Lower lobe of right lung (tissue), 2 donors: ENCODE measurements at regions not wholly inside any gene's neighbourhood (a gene's known extent, or its start where the extent isn't known, plus 50 kb on each side); places are given as distances from the start of the nearest gene placed in this dataset.

Source experiments
- ATAC-seq, 2 donors: fragments of 200-7000 bp; cut with Tn5 transposase; one replicate each; pipeline ENCODE4 v1.9.1; 2020 to 2022; ENCODE audit warnings: mild to moderate bottlenecking in 2 of 2, moderate library complexity in 2 of 2
- DNase-seq: peaks from one replicate; pipeline ENCODE4 v3.0.0-alpha.2; 2020
- H3K27ac ChIP-seq: fragments of 200-600 bp; one replicate; pipeline ENCODE4 v1.8.0; 2022
- H3K27me3 ChIP-seq: fragments of 200-600 bp; one replicate; pipeline ENCODE4 v1.8.0; 2022; ENCODE audit warnings: low read depth
- H3K36me3 ChIP-seq: fragments of 200-600 bp; one replicate; pipeline ENCODE4 v1.8.0; 2022; ENCODE audit warnings: mild to moderate bottlenecking
- H3K4me1 ChIP-seq: fragments of 200-600 bp; one replicate; pipeline ENCODE4 v1.8.0; 2022
- H3K4me3 ChIP-seq: fragments of 200-600 bp; one replicate; pipeline ENCODE4 v1.8.0; 2022; ENCODE audit warnings: mild to moderate bottlenecking
- H3K9me3 ChIP-seq: fragments of 200-600 bp; one replicate; pipeline ENCODE4 v1.8.0; 2022
- intact Hi-C: fragments of 100-400 bp; cut with DNase I; formaldehyde crosslinking; loops from one replicate; pipeline ENCODE4 v1.11.0; 2022
- TF ChIP-seq, protein P1 (sequence below): fragments of 200-600 bp; IDR thresholded peaks from one replicate; pipeline ENCODE4 v1.8.0; 2022; ENCODE audit warnings: antibody characterized with exemption, mild to moderate bottlenecking
- donor health status: DM: no; HTN: yes; CAD: no; lungs with severe emphysema.

DNA sequence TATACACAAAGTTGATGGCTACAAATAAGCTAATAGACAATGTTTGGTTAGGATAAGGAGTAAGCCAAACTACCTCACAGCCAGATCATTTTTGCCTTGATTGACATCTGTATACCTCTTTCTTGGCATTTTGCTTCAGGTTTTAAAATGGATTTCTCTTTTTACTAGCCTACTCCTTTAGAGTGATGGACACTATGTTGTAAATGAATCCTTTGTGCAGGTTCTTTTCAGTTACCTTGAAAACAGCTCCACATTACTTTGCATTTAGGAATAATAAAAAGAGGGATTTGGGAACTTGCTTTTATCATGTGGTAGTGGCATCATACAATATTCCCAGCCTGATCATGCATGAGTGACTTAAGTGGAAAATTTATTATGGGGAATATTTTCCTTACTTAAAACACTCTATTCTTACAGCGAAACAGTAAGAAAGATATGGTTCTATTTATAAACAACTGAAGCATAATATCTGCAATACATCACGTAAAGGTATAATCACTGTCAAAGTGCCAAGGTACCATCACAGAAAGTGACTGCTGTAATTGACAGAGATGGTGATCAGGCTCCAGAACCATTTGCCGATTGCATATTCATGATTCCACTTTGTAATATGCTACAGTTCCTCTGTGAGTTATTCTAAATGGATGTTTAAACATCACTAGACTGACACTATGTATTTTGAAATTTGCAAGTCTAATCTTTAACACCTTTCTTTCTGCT, 327.0 kb downstream of the DMRTA1 start:
- no peaks in the 10 kb centered on the region for H3K9me3 ChIP-seq
- TF ChIP-seq, protein P1, sequence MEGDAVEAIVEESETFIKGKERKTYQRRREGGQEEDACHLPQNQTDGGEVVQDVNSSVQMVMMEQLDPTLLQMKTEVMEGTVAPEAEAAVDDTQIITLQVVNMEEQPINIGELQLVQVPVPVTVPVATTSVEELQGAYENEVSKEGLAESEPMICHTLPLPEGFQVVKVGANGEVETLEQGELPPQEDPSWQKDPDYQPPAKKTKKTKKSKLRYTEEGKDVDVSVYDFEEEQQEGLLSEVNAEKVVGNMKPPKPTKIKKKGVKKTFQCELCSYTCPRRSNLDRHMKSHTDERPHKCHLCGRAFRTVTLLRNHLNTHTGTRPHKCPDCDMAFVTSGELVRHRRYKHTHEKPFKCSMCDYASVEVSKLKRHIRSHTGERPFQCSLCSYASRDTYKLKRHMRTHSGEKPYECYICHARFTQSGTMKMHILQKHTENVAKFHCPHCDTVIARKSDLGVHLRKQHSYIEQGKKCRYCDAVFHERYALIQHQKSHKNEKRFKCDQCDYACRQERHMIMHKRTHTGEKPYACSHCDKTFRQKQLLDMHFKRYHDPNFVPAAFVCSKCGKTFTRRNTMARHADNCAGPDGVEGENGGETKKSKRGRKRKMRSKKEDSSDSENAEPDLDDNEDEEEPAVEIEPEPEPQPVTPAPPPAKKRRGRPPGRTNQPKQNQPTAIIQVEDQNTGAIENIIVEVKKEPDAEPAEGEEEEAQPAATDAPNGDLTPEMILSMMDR = no peak
- no peaks in the 10 kb centered on the region for H3K27me3 ChIP-seq
- ATAC-seq (no peak), DNase-seq (no peak)
- no peak overlapping the region for H3K27ac ChIP-seq
- intact Hi-C loops = no loop called here
- H3K36me3 ChIP-seq = no peaks in the 10 kb centered on the region
- H3K4me1 ChIP-seq = no peaks in the 10 kb centered on the region
- no peak overlapping the region for H3K4me3 ChIP-seq

- ATAC-seq (no peak), DNase-seq (no peak)
- Histone ChIP-seq H3K36me3 (no peaks in the 10 kb centered on the region), H3K4me3 (no peak overlapping the region), H3K4me1 (no peaks in the 10 kb centered on the region), H3K27ac (no peak overlapping the region), H3K9me3 (no peaks in the 10 kb centered on the region), H3K27me3 (no peaks in the 10 kb centered on the region)
- intact Hi-C loops = no loop called here
- TF ChIP-seq, protein P1 = no peak
Measured at GRCh38 chr9:22790329-22790728, 343.7 kb downstream of the DMRTA1 start.

GRCh38 chr9:22808876-22809275, 362.3 kb downstream of the DMRTA1 start:
- peaks cover 3% of the 10 kb centered on the region for H3K9me3 ChIP-seq
- no peaks in the 10 kb centered on the region for H3K36me3 ChIP-seq
- ATAC-seq = no peak
- H3K4me3 ChIP-seq = no peak overlapping the region
- no peak for DNase-seq
- TF ChIP-seq, protein P1 = no peak
- H3K27ac ChIP-seq = no peak overlapping the region
- no peaks in the 10 kb centered on the region for H3K4me1 ChIP-seq
- intact Hi-C loops = no loop called here
- no peaks in the 10 kb centered on the region for H3K27me3 ChIP-seq

DNA sequence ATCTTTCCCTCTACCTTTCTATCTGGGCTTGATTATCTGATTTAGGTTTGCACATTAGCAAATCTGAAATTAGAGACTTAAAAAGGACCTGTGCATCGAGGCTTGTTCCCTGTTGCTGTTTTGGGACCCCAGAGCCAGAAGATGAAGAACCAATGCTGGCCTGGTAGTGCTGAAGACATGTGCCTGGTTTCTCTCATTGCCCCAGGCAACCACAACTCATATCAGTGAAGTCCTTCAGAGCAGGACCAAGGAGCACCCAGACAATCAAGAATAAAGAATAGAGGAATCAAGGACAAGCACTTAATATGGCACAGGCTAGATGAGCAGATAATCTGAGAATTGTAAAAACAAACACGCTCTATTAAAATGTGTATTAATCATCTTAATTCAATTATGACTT, 362.7 kb downstream of the DMRTA1 start:
- TF ChIP-seq, protein P1 = no peak
- no peaks in the 10 kb centered on the region for H3K4me1 ChIP-seq
- no peaks in the 10 kb centered on the region for H3K36me3 ChIP-seq
- H3K27ac ChIP-seq = no peak overlapping the region
- H3K27me3 ChIP-seq = no peaks in the 10 kb centered on the region
- intact Hi-C loops = no loop called here
- ATAC-seq (no peak), DNase-seq (no peak)
- H3K9me3 ChIP-seq = no peaks in the 10 kb centered on the region
- H3K4me3 ChIP-seq = no peak overlapping the region

GRCh38 chr9:22813529-22813928, 366.9 kb downstream of the DMRTA1 start:
- H3K9me3 ChIP-seq = no peaks in the 10 kb centered on the region
- TF ChIP-seq, protein P1 = no peak
- no peaks in the 10 kb centered on the region for H3K4me1 ChIP-seq
- no peaks in the 10 kb centered on the region for H3K36me3 ChIP-seq
- no peak for DNase-seq
- intact Hi-C loops = no loop called here
- ATAC-seq = no peak
- no peaks in the 10 kb centered on the region for H3K27me3 ChIP-seq
- no peak overlapping the region for H3K27ac ChIP-seq
- no peak overlapping the region for H3K4me3 ChIP-seq
